Heart left ventricle (tissue), 13 donors: ENCODE measurements at regions not wholly inside any gene's neighbourhood (a gene's known extent, or its start where the extent isn't known, plus 50 kb on each side); places are given as distances from the start of the nearest gene placed in this dataset.

Experiments used
- POLR2A ChIP-seq, 2 donors: fragments of 450-650 bp; IDR thresholded peaks; one replicate each; pipeline ENCODE4 v1.6.1; 2017; ENCODE audit warnings: antibody characterized with exemption in 2 of 2, mild to moderate bottlenecking in 2 of 2, moderate library complexity in 2 of 2
- TF ChIP-seq, protein P1 (sequence below), 12 donors: fragments of 200-600 bp; sonication (generic) in 4 of 12; IDR thresholded peaks; one replicate each; pipeline versions ENCODE4 v1.5.0 to v1.8.0; 2018 to 2022; ENCODE audit warnings: antibody characterized with exemption in 12 of 12, mild to moderate bottlenecking in 5 of 12
- donor health status: ischemic (EF 13 %, LVEDD 7.1; RV severe dilation, severe dysfunction).
- donor health status: DM: no; HTN: yes; CAD: no.
- donor health status: DM: no; HTN: no; CAD: no.
- donor health status: ischemic (EF 25% LVEDD 6.9; RV normal size, moderate dysfunction).
- donor health status: ischemic (EF 25% LVEDD 5.7; RV mildly dilated, moderate dysfunction).
- donor health status: ischemic (EF 35%, LVEDD 5.7; RV mildly dilated, moderate dysfunction).
- donor health status: nonischemic (EF 11% LVEDD 7.7; RV severe dilation, severe dysfunction).
- donor health status: DM: yes; HTN: yes; CAD: no.
- donor health status: PGD.
- donor health status: ischemic (EF 29% LVEDD 5.4; RV normal size, mild dysfunction).
- donor health status: nonischemic (EF 23%, LVEDD 6.1; RV moderate dilation, normal function).

DNA sequence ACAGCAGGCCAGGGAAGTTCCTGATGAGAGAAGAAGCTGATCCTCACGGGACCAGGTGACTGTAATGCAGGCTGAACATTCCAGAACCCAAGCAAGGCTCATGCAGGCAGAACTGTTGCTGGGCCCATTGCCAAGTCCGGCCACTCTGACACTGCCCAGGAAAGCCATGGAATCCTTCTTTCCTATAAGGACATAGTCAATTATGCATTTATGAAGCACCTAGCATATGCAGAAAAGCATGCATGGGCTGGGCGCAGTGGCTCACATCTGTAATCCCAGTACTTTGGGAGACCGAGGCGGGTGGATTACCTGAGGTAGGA, 83.7 kb upstream of the SLC1A3 start:
- no peak for TF ChIP-seq POLR2A (IDR thresholded peaks at IDR 0.05)
- TF ChIP-seq, protein P1, sequence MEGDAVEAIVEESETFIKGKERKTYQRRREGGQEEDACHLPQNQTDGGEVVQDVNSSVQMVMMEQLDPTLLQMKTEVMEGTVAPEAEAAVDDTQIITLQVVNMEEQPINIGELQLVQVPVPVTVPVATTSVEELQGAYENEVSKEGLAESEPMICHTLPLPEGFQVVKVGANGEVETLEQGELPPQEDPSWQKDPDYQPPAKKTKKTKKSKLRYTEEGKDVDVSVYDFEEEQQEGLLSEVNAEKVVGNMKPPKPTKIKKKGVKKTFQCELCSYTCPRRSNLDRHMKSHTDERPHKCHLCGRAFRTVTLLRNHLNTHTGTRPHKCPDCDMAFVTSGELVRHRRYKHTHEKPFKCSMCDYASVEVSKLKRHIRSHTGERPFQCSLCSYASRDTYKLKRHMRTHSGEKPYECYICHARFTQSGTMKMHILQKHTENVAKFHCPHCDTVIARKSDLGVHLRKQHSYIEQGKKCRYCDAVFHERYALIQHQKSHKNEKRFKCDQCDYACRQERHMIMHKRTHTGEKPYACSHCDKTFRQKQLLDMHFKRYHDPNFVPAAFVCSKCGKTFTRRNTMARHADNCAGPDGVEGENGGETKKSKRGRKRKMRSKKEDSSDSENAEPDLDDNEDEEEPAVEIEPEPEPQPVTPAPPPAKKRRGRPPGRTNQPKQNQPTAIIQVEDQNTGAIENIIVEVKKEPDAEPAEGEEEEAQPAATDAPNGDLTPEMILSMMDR (IDR thresholded peaks at IDR 0.05), result no peak
